Neural progenitor cell (in vitro differentiated cells): ENCODE measurements at regions not wholly inside any gene's neighbourhood (a gene's known extent, or its start where the extent isn't known, plus 50 kb on each side); places are given as distances from the start of the nearest gene placed in this dataset.
"Not testable (repeated sequence)": the region's sequence is repeated elsewhere in the genome, so short reads cannot be mapped to it uniquely, and the experiment has no call there.

Experiments used
- CTCF ChIP-seq: fragments of 200-600 bp; sonication (generic); IDR thresholded peaks from 2 replicates; pipeline ENCODE4 v1.5.1; 2017; ENCODE audit warnings: antibody characterized with exemption, mild to moderate bottlenecking
- EZH2 ChIP-seq: fragments of 200-600 bp; sonication (generic); IDR thresholded peaks from 2 replicates; pipeline ENCODE4 v1.6.1; 2017; ENCODE audit warnings: antibody characterized with exemption, mild to moderate bottlenecking, moderate library complexity

DNA sequence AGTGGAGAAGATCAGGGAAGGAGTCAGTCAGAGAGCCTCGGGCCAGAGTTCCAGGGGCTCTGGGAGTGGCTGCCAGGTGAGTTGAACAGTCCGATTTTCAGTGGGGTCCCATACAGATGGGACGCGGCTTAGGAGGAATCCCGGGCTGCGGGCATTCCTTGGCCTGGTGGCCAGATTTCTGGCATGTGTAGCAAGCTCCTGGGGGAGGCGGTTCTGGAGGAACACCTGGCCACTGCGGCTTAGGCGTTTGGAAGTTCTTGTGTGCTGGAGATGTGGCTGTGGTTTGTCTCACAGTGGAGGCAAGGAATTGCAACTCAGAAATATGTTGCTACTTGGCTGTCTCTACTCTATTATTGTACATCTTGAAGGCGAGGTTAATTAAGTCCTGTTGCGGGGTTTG is 117.9 kb downstream of the PCDH10 start:
- not testable (repeated sequence) for TF ChIP-seq CTCF, EZH2
